Spinal cord (tissue), 9 donors: ENCODE measurements at regions not wholly inside any gene's neighbourhood (a gene's known extent, or its start where the extent isn't known, plus 50 kb on each side); places are given as distances from the start of the nearest gene placed in this dataset.

Experiments used
- DNase-seq, 6 donors: peaks; one replicate each; pipeline versions ENCODE4 v3.0.0 to v3.0.0-alpha.2; 2013 to 2015; ENCODE audit warnings: low spot score in 6 of 6, low read depth in 4 of 6
- H3K27ac ChIP-seq: one replicate; pipeline ENCODE4 v1.5.1; 2013; ENCODE audit warnings: low read depth, low read length, control low read depth
- H3K27me3 ChIP-seq: one replicate; pipeline ENCODE4 v1.6.1; 2013; ENCODE audit warnings: low read length; ENCODE audit not compliant: control insufficient read depth, insufficient read depth
- H3K36me3 ChIP-seq: one replicate; pipeline ENCODE4 v1.6.1; 2013; ENCODE audit warnings: low read length; ENCODE audit not compliant: control insufficient read depth, insufficient read depth
- H3K4me1 ChIP-seq: one replicate; pipeline ENCODE4 v1.6.1; 2013; ENCODE audit warnings: low read length; ENCODE audit not compliant: control insufficient read depth, insufficient read depth
- H3K4me3 ChIP-seq: one replicate; pipeline ENCODE4 v1.5.1; 2013; ENCODE audit warnings: low read depth, low read length, control low read depth
- H3K9me3 ChIP-seq: one replicate; pipeline ENCODE4 v1.6.1; 2013; ENCODE audit warnings: low read length; ENCODE audit not compliant: control insufficient read depth, insufficient read depth
- WGBS: methylation state at CpG from one replicate; pipeline ENCODE4 v1.1.5; 2013; ENCODE audit warnings: missing lambda C conversion rate; ENCODE audit not compliant: insufficient coverage; 5-methylcytosine and 5-hydroxymethylcytosine counted together
- donor health status: healthy.

- no peaks in the 10 kb centered on the region for H3K36me3 ChIP-seq
- no peak overlapping the region for H3K4me3 ChIP-seq
- H3K4me1 ChIP-seq = no peaks in the 10 kb centered on the region
- H3K27ac ChIP-seq = peak overlapping the region; percentile 61
- H3K9me3 ChIP-seq = no peaks in the 10 kb centered on the region
- DNase-seq = peak in 4 of 6 donors; percentile 23 to 74 (median 37)
- WGBS = no CpG with 5 or more reads among the region's 3 CpGs
- H3K27me3 ChIP-seq = no peaks in the 10 kb centered on the region
Measured at GRCh38 chr11:106482917-106483785, 405.7 kb downstream of the AASDHPPT start.

GRCh38 chr11:106491751-106492150, 414.3 kb downstream of the AASDHPPT start:
- H3K27ac ChIP-seq = peak overlapping the region; percentile 36
- DNase-seq = peak in 4 of 6 donors; percentile 28 to 83 (median 36)
- peaks cover 3% of the 10 kb centered on the region for H3K9me3 ChIP-seq
- H3K4me1 ChIP-seq = no peaks in the 10 kb centered on the region
- no peak overlapping the region for H3K4me3 ChIP-seq
- H3K36me3 ChIP-seq = no peaks in the 10 kb centered on the region
- no peaks in the 10 kb centered on the region for H3K27me3 ChIP-seq

- WGBS = no CpG with 5 or more reads among the region's 1 CpG
- no peaks in the 10 kb centered on the region for H3K27me3 ChIP-seq
- no peak for DNase-seq
Measured at GRCh38 chr11:106493751-106494150, 416.3 kb downstream of the AASDHPPT start.

GRCh38 chr11:106495046-106495445, 417.6 kb downstream of the AASDHPPT start:
- no peaks in the 10 kb centered on the region for H3K9me3 ChIP-seq
- DNase-seq = no peak
- H3K36me3 ChIP-seq = no peaks in the 10 kb centered on the region
- H3K27ac ChIP-seq = no peak overlapping the region
- no peak overlapping the region for H3K4me3 ChIP-seq
- no peaks in the 10 kb centered on the region for H3K4me1 ChIP-seq
- no peaks in the 10 kb centered on the region for H3K27me3 ChIP-seq

More at GRCh38 chr11:106493751-106494150, 416.3 kb downstream of the AASDHPPT start:
- Histone ChIP-seq H3K9me3 (peaks cover 2% of the 10 kb centered on the region), H3K4me3 (no peak overlapping the region), H3K36me3 (no peaks in the 10 kb centered on the region), H3K4me1 (no peaks in the 10 kb centered on the region), H3K27ac (no peak overlapping the region)

GRCh38 chr11:106496677-106497076, 419.2 kb downstream of the AASDHPPT start:
- Histone ChIP-seq H3K4me3 (no peak overlapping the region), H3K27ac (no peak overlapping the region), H3K36me3 (no peaks in the 10 kb centered on the region), H3K4me1 (no peaks in the 10 kb centered on the region), H3K9me3 (no peaks in the 10 kb centered on the region), H3K27me3 (no peaks in the 10 kb centered on the region)
- no peak for DNase-seq
- WGBS = no CpG with 5 or more reads among the region's 2 CpGs

- Histone ChIP-seq H3K9me3 (no peaks in the 10 kb centered on the region), H3K4me3 (no peak overlapping the region), H3K36me3 (no peaks in the 10 kb centered on the region), H3K4me1 (no peaks in the 10 kb centered on the region), H3K27ac (no peak overlapping the region), H3K27me3 (no peaks in the 10 kb centered on the region)
- no peak for DNase-seq
- WGBS = 92% methylated on average over 9 of the region's 9 CpGs
Measured at GRCh38 chr11:106497321-106497720, 419.9 kb downstream of the AASDHPPT start.

- Histone ChIP-seq H3K36me3 (no peaks in the 10 kb centered on the region), H3K27ac (no peak overlapping the region), H3K4me1 (no peaks in the 10 kb centered on the region), H3K27me3 (no peaks in the 10 kb centered on the region), H3K4me3 (no peak overlapping the region), H3K9me3 (no peaks in the 10 kb centered on the region)
- 33% methylated on average over 1 of the region's 2 CpGs for WGBS
- no peak for DNase-seq
Measured at GRCh38 chr11:106497822-106498221, 420.4 kb downstream of the AASDHPPT start.

GRCh38 chr11:106503901-106504300, 426.4 kb downstream of the AASDHPPT start:
- DNase-seq = peak in 3 of 6 donors; percentile 22 to 76 (median 50)
- Histone ChIP-seq H3K9me3 (no peaks in the 10 kb centered on the region), H3K4me3 (no peak overlapping the region), H3K36me3 (no peaks in the 10 kb centered on the region), H3K4me1 (no peaks in the 10 kb centered on the region), H3K27ac (no peak overlapping the region), H3K27me3 (no peaks in the 10 kb centered on the region)
- no CpG with 5 or more reads among the region's 1 CpG for WGBS

- H3K4me1 ChIP-seq = no peaks in the 10 kb centered on the region
- no peaks in the 10 kb centered on the region for H3K9me3 ChIP-seq
- no peak overlapping the region for H3K4me3 ChIP-seq
- no peaks in the 10 kb centered on the region for H3K36me3 ChIP-seq
- WGBS = no CpG with 5 or more reads among the region's 1 CpG
- no peak for DNase-seq
- H3K27ac ChIP-seq = no peak overlapping the region
- H3K27me3 ChIP-seq = no peaks in the 10 kb centered on the region
Measured at GRCh38 chr11:106507645-106508306, 430.3 kb downstream of the AASDHPPT start.

GRCh38 chr11:106514706-106515105, 437.2 kb downstream of the AASDHPPT start:
- no peaks in the 10 kb centered on the region for H3K9me3 ChIP-seq
- WGBS = no CpG with 5 or more reads among the region's 1 CpG

More at GRCh38 chr11:106514706-106515105, 437.2 kb downstream of the AASDHPPT start:
- Histone ChIP-seq H3K27ac (no peak overlapping the region), H3K4me1 (no peaks in the 10 kb centered on the region), H3K4me3 (no peak overlapping the region), H3K36me3 (no peaks in the 10 kb centered on the region), H3K27me3 (no peaks in the 10 kb centered on the region)
- no peak for DNase-seq
